ENCODE measurements at regions not wholly inside any gene's neighbourhood (a gene's known extent, or its start where the extent isn't known, plus 50 kb on each side); places are given as distances from the start of the nearest gene placed in this dataset.

GRCh38 chr11:128098781-128099180, 488.6 kb downstream of the ETS1 start:
- intact Hi-C loops (cut with DNase I), result no loop called here
- DNase-seq, result no peak
- Histone ChIP-seq H3K4me3 (no peak overlapping the region), H3K9me3 (no peaks in the 10 kb centered on the region), H3K4me1 (no peaks in the 10 kb centered on the region), H3K27ac (no peak overlapping the region), H3K36me3 (no peaks in the 10 kb centered on the region), H3K27me3 (no peaks in the 10 kb centered on the region)
- TF ChIP-seq CTCF (IDR thresholded peaks at IDR 0.05), result no peak
- no peak for ATAC-seq

- intact Hi-C loops (cut with DNase I), result no loop called here
- ATAC-seq, result peak; percentile 55
Measured at GRCh38 chr11:128095466-128095981, 491.8 kb downstream of the ETS1 start.

GRCh38 chr11:128093689-128094088, 493.7 kb downstream of the ETS1 start:
- H3K36me3 ChIP-seq, result no peaks in the 10 kb centered on the region
- intact Hi-C loops (cut with DNase I), result no loop called here
- H3K27ac ChIP-seq, result no peak overlapping the region
- peaks cover 0 to 15% of the 10 kb centered on the region in 2 donors for H3K9me3 ChIP-seq
- no peak overlapping the region for H3K4me3 ChIP-seq
- no peaks in the 10 kb centered on the region for H3K4me1 ChIP-seq
- TF ChIP-seq CTCF (IDR thresholded peaks at IDR 0.05), result no peak
- ATAC-seq, result no peak
- DNase-seq, result no peak
- H3K27me3 ChIP-seq, result no peaks in the 10 kb centered on the region

More at GRCh38 chr11:128095466-128095981, 491.8 kb downstream of the ETS1 start:
- H3K9me3 ChIP-seq, result peaks cover 0 to 3% of the 10 kb centered on the region in 2 donors
- H3K36me3 ChIP-seq, result no peaks in the 10 kb centered on the region
- no peak for TF ChIP-seq CTCF (IDR thresholded peaks at IDR 0.05)
- no peak overlapping the region for H3K4me3 ChIP-seq
- peak overlapping the region in 1 of 2 donors; percentile 21 for H3K27ac ChIP-seq
- no peak for DNase-seq
- H3K4me1 ChIP-seq, result no peaks in the 10 kb centered on the region
- H3K27me3 ChIP-seq, result no peaks in the 10 kb centered on the region

GRCh38 chr11:128089962-128090361, 497.4 kb downstream of the ETS1 start:
- intact Hi-C loops (cut with DNase I), result no loop called here
- H3K36me3 ChIP-seq, result no peaks in the 10 kb centered on the region

GRCh38 chr11:128086794-128087193, 500.6 kb downstream of the ETS1 start:
- no peak overlapping the region for H3K27ac ChIP-seq
- no peak for TF ChIP-seq CTCF (IDR thresholded peaks at IDR 0.05)
- H3K36me3 ChIP-seq, result no peaks in the 10 kb centered on the region
- no peak for DNase-seq
- H3K4me3 ChIP-seq, result no peak overlapping the region
- H3K4me1 ChIP-seq, result no peaks in the 10 kb centered on the region
- H3K27me3 ChIP-seq, result no peaks in the 10 kb centered on the region
- peaks cover 0 to 18% of the 10 kb centered on the region in 2 donors for H3K9me3 ChIP-seq
- ATAC-seq, result no peak
- intact Hi-C loops (cut with DNase I), result no loop called here

More at GRCh38 chr11:128089962-128090361, 497.4 kb downstream of the ETS1 start:
- Histone ChIP-seq H3K27ac (no peak overlapping the region), H3K4me1 (no peaks in the 10 kb centered on the region), H3K9me3 (peaks cover 0 to 18% of the 10 kb centered on the region in 2 donors), H3K27me3 (no peaks in the 10 kb centered on the region), H3K4me3 (no peak overlapping the region)
- TF ChIP-seq CTCF (IDR thresholded peaks at IDR 0.05), result no peak
- ATAC-seq (no peak), DNase-seq (no peak)
